NCI-H2171 treated with DMSO at 0.1 percent for 48 hours (cell line): ENCODE measurements at regions not wholly inside any gene's neighbourhood (a gene's known extent, or its start where the extent isn't known, plus 50 kb on each side); places are given as distances from the start of the nearest gene placed in this dataset.

Source experiments
- DNase-seq: peaks from one replicate; lab custom pipeline; 2025; lab: John Stamatoyannopoulos, UW

- DNase-seq, result no peak
These were observed 327.7 kb downstream of the CXCL12 start for GRCh38 chr10:44056967-44057805.

- DNase-seq, result no peak
These were observed 328.7 kb downstream of the CXCL12 start for GRCh38 chr10:44056206-44056605.

- DNase-seq, result no peak
These were observed 330.9 kb downstream of the CXCL12 start for GRCh38 chr10:44054046-44054445.

- no peak for DNase-seq
These were observed 331.5 kb downstream of the CXCL12 start for GRCh38 chr10:44053391-44053790.

- no peak for DNase-seq
These were observed 333.1 kb downstream of the CXCL12 start for GRCh38 chr10:44051584-44052385.

DNA sequence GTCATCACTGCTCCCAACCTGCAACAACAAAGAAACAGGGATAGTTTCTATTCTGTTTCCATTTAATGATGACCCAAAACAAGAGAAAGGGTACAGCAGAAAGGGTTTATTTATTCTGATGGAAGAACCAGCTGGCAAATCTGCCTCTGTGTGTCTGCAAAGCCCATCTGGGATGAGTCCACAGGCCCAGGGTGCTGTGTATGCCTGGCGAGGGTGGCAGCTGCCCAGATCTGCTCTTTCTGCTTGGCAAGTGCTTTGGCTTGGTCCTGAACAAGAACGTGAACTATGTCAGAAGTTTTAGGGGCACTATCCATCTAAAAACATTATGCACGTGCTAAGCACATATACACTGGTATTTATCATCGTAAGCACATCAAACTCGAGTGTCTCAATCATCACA, 333.8 kb downstream of the CXCL12 start:
- no peak for DNase-seq

DNA sequence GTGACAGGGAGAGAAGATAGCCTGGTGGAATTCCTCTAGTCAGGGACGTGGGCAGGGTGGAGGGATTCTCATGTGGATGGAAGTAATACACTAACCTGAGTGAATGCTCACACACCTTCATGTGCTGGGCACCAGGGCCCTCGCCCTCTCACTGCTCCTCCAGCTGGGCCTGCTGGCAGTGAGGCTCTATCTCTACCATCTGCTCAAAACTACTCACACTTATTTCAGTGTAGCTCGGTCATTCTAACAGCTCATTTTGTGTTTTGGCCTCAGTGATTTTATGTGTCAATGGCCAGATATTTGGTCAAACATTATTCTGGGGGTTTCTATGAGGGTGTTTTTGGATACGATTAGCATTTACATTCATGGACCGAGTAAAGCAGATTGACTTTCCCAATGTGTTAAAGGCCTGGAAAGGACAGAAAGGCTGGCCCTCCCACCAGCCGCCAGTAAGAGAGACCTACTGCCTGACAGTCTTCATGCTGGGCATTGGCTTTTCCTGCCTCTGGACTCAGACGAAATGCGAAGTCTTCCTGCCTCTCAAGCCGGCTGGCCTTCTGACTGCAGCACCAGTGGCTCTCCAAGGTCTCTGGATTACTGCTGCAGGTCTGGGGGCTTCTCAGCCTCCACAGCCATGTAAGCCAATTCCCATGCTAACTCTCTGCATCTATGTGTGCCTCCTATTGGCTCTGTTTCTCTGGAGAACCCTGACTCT, 335.4 kb downstream of the CXCL12 start:
- no peak for DNase-seq

DNA sequence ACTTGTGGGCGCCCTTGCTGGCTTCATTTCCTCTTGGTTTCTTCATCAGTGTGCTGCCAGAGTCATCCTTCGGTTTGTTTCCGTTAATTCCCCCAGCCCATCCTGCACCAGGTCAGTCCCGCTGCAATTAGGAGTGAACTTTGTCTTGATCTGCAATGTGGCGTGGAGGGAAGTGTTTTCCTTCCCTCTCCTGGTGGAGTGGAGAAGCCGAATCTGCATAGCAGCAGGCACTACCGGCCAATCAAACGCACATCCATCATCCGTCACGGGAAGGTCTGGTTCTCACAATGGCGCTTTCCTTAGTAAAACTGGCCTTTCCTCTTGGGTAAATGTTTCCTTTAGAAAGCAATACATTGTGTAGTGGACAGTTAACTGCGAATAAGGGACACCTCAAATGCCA, 337.5 kb downstream of the CXCL12 start:
- DNase-seq, result no peak

DNA sequence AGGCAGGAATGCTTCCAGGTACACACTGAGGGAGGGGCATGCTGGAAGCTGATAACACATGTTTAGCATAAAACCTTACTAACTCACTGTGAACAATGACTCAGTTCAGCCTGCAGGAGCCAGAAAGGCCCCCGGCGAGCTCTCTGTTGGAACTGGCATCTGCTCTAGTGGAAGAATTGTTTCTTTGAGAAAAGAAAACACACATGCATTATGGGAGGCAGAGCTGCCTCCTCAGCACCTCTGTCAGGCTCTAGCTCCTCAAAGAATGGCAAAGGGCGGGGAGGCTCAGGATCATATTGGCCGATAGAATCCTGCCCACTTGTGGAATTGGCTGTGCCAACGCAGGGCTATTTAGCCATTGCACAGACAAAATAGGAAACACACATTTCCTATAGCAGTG, 338.3 kb downstream of the CXCL12 start:
- DNase-seq, result no peak

GRCh38 chr10:44045020-44045419, 339.9 kb downstream of the CXCL12 start:
- no peak for DNase-seq

DNA sequence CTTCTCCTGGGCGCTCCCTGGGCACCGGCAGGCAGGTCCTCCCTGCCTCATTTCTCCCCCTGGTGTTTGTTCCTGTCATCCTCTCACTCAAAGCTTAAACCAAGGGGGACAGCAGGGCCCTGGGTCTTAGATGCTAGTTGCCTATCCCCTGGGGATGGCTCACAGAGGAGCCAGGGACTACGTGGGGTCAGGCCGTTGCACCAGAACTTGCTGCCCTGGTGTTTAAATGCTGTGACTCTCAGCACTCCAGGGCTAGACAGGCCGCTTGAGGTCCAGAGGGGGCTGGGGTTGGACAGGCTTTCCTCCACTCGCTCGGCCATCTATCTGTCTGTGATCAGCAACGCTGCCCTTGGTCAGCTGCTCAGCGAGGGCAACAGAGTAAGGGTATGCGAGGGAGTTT, 340.3 kb downstream of the CXCL12 start:
- no peak for DNase-seq

DNA sequence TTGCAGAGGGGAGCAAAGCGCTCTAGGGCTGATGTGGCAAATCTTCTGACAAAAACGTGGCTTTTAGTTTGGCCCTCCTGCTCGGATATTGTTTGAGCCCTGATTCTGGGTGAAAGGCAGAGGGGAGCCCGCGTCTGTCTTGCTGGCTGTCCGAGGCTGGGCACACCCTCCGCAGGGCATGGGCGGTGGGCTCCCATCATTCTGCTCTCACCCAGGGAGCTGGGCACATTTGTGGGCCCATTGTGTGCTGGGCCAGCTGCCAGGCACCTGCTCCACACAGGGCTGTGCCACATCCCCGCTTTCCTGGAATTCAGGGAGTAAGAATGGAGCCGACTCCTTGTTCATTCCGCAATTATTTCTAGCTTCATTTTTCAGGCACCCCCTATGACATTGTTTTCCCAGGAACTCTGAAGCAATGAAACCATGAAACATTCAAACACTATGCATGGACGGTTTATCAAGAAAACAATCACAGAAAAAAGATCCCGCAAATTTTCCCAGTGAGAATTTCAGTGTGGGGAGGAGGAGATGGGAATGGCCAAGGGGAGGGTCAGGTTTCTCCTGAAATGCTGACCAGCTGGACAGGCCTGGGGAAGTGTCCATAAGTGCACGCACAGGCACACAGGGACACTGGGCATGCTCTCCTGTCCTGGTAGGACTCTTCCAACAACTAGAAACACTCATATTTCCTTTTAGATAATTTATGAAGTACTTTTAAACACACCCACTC, 341.1 kb downstream of the CXCL12 start:
- DNase-seq, result no peak

DNA sequence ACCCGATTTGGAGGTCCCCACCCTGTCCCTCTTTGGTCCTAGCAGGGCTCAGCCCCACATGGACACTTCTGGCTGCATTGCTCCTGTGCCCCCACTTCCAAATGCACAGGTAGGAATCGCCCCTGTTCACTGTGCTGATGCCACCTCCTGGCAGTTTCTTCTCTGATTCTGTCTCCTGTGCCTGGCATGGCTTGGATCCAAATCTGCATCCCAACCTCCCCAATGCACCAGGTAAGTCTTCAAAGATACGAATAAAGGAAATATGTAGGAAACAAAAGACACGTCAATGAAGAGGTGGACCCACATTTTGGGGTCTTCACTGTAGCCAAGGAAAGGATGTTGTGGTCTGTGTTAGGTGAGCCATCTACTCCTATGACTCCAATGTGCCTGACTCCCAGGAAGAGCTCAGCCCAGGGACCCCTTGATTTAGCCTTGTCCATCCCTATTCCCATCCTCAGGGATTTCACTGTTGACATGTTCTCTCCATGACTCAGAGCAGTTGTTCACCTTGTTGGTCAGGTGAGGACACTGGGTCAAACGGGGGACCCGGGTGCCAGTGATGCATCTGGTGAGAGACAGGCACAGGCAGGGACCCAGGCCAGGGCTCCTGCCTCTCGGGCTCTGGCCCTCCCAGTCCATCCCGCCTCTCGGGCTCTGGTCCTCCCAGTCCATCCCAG, 341.8 kb downstream of the CXCL12 start:
- DNase-seq, result no peak

DNA sequence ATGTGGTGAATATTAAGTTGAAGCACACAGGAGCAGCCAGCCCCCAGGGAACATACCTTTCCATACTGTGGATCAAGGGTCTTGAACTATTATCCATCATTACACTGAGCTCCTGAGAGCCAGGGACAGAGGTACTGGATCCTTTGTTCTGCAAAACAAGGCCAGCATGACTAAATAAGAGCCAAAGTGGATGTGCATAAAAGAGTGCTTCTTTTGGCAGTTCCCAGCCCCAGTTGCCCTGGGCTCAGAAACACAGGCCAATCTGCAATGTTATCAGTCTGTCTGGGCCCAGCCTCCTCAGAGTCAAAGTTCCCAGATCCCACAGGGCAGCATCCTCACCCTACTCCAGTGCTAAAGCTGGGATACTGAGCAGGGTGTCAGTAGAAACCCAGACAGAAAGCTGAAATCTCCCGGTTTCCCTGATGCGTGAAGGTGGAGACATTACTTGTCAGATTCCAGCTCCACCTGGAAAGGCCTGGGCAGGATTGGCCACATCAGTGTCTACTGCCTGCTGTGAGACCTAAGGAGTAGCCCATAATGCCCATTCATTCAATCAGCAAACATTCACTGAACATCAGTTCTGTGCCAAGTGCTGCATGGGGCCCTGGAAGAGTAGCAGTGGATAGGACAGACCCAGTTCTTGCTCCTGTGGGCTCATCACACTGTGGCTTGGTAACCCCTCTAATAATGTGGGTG, 342.7 kb downstream of the CXCL12 start:
- no peak for DNase-seq

- no peak for DNase-seq
These were observed 345.3 kb downstream of the CXCL12 start for GRCh38 chr10:44039599-44039998.

- DNase-seq, result no peak
These were observed 348.5 kb downstream of the CXCL12 start for GRCh38 chr10:44036425-44036824.

GRCh38 chr10:44035474-44036197, 349.3 kb downstream of the CXCL12 start:
- no peak for DNase-seq

DNA sequence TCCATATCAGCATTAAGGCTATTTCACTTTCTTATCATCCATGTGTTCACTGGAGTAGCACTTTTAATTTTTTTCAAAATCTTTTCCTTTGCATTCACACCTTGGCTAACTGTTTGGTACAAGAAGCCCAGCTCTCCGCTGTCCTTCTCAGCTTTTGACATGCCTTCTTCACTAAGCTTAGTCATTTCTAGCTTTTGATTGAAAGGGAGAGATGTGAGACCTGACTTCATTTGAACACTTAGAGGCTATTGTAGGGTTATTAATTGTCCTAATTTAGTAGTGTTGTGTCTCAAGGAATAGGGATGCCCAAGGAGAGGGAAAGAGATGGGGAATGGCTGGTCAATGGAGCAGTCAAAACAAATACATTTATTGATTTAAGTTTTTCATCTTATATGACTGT, 350.0 kb downstream of the CXCL12 start:
- DNase-seq, result no peak

- DNase-seq, result no peak
These were observed 351.9 kb downstream of the CXCL12 start for GRCh38 chr10:44033008-44033407.

- DNase-seq, result no peak
These were observed 352.7 kb downstream of the CXCL12 start for GRCh38 chr10:44032216-44032615.
